ENCODE measurements at regions not wholly inside any gene's neighbourhood (a gene's known extent, or its start where the extent isn't known, plus 50 kb on each side); places are given as distances from the start of the nearest gene placed in this dataset.

DNA sequence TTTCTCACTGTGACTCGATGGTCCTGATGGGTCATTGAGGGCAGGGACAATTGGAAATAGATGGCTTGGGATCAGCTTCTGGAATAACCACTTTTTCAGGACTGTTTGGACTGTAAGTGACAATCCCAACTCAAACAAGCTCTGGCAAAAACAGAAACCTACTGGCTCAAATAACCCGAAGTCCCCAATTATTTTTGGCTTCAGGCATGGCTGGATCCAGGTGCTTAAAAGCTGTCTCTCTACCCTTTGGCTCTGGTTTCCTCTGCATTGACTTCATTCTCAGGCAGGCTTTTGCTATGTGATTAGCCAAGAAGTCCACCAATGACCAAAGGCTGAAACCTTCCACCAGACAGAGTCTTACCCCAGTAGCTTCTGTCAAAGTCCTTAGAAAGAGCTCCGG, 92.9 kb upstream of the PRR23E start:
- Histone ChIP-seq H3K36me3 (ENCODE audit: control insufficient read depth, insufficient read depth, low read length) (no peaks in the 10 kb centered on the region), H3K27ac (ENCODE audit: insufficient read depth, low read length) (no peak overlapping the region), H2AFZ (ENCODE audit: low read length) (no peak overlapping the region), H3K27me3 (ENCODE audit: control insufficient read depth, insufficient read depth, low read length) (peaks cover 3% of the 10 kb centered on the region), H3K4me2 (ENCODE audit: extremely low read depth, insufficient read depth, low read length) (no peak overlapping the region), H3K9me3 (ENCODE audit: control insufficient read depth, insufficient read depth, low read depth, low read length) (no peaks in the 10 kb centered on the region), H3K4me1 (ENCODE audit: control insufficient read depth, extremely low read depth, insufficient read depth, low read length) (no peaks in the 10 kb centered on the region), H4K20me1 (ENCODE audit: control insufficient read depth, extremely low read depth, insufficient read depth, low read length) (no peaks in the 10 kb centered on the region), H3K9ac (ENCODE audit: insufficient read depth, low read length) (no peak overlapping the region), H3K79me2 (ENCODE audit: control insufficient read depth, insufficient read depth, low read length) (no peaks in the 10 kb centered on the region), H3K4me3 (replicated peaks in 1 of 4; ENCODE audit: control extremely low read depth in 1 of 4, insufficient read depth in 1 of 4, low read depth in 3 of 4, low read length in 4 of 4) (no peak overlapping the region)
- no peak for TF ChIP-seq EZH2 (IDR thresholded peaks at IDR 0.05; ENCODE audit: low read length, missing control alignments)
- TF ChIP-seq, protein P1, sequence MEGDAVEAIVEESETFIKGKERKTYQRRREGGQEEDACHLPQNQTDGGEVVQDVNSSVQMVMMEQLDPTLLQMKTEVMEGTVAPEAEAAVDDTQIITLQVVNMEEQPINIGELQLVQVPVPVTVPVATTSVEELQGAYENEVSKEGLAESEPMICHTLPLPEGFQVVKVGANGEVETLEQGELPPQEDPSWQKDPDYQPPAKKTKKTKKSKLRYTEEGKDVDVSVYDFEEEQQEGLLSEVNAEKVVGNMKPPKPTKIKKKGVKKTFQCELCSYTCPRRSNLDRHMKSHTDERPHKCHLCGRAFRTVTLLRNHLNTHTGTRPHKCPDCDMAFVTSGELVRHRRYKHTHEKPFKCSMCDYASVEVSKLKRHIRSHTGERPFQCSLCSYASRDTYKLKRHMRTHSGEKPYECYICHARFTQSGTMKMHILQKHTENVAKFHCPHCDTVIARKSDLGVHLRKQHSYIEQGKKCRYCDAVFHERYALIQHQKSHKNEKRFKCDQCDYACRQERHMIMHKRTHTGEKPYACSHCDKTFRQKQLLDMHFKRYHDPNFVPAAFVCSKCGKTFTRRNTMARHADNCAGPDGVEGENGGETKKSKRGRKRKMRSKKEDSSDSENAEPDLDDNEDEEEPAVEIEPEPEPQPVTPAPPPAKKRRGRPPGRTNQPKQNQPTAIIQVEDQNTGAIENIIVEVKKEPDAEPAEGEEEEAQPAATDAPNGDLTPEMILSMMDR (conservative IDR thresholded peaks at IDR 0.05 in 1 of 2, IDR thresholded peaks at IDR 0.05 in 1 of 2; ENCODE audit: low read depth in 1 of 2, low read length in 2 of 2): no peak
- DNase-seq (ENCODE audit: low read depth in 2 of 2): no peak

DNA sequence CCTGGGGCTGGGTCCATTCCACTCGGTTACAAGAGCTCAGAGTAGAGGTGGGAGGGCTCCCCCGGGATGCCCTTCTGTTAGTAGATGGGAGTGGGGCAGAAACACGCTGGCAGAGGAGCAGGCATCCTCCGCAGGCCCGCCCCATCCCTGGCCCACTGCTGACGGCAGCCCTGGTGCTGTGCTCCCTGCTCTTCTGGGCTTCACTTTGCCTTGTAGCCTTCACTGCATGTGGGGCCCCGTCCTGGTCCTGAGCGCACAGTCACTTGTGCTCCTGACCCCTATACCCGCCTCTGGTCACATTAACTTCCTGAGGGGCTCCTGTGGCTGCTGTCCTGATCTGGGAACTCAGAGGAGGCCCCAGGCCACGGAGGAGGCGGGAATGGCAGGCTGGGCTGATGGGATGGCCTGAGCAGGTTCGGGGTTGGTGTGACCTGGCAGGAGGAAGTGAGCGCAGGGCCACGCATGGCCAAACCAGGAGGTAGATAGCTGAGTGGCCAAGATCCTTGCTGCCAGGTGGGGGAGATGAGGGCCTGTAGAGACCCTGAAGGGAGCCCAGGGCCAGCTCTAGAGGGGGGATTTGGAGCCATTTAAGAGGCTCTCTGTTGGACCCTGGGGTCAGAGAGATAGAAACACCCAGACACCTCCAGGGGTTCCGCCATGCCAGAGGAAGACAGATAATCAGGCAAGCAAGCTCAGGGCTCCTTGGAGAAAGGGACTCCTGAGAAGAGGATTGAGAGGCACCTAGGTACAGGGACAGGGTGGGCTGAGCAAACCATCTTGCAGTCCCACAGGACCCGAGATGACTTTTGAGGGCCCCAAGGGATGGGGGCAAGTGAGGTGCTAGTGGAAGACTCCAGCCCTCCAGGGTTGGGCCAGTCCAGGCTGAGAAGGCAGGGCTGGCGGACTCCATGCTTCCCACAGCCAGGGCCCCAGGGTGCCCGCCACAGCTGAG, 92.2 kb upstream of the PRR23E start:
- Histone ChIP-seq H4K20me1 (ENCODE audit: control insufficient read depth, extremely low read depth, insufficient read depth, low read length) (no peaks in the 10 kb centered on the region), H3K36me3 (ENCODE audit: control insufficient read depth, insufficient read depth, low read length) (no peaks in the 10 kb centered on the region), H3K27ac (ENCODE audit: insufficient read depth, low read length) (no peak overlapping the region), H3K9me3 (ENCODE audit: control insufficient read depth, insufficient read depth, low read depth, low read length) (no peaks in the 10 kb centered on the region), H2AFZ (ENCODE audit: low read length) (no peak overlapping the region), H3K4me2 (ENCODE audit: extremely low read depth, insufficient read depth, low read length) (no peak overlapping the region), H3K79me2 (ENCODE audit: control insufficient read depth, insufficient read depth, low read length) (no peaks in the 10 kb centered on the region), H3K4me3 (replicated peaks in 1 of 4; ENCODE audit: control extremely low read depth in 1 of 4, insufficient read depth in 1 of 4, low read depth in 3 of 4, low read length in 4 of 4) (no peak overlapping the region), H3K9ac (ENCODE audit: insufficient read depth, low read length) (no peak overlapping the region), H3K4me1 (ENCODE audit: control insufficient read depth, extremely low read depth, insufficient read depth, low read length) (no peaks in the 10 kb centered on the region), H3K27me3 (ENCODE audit: control insufficient read depth, insufficient read depth, low read length) (peaks cover 3% of the 10 kb centered on the region)
- DNase-seq (ENCODE audit: low read depth in 2 of 2): no peak
- TF ChIP-seq EZH2 (IDR thresholded peaks at IDR 0.05; ENCODE audit: low read length, missing control alignments): no peak
- TF ChIP-seq, protein P1 (conservative IDR thresholded peaks at IDR 0.05 in 1 of 2, IDR thresholded peaks at IDR 0.05 in 1 of 2; ENCODE audit: low read depth in 1 of 2, low read length in 2 of 2): no peak

DNA sequence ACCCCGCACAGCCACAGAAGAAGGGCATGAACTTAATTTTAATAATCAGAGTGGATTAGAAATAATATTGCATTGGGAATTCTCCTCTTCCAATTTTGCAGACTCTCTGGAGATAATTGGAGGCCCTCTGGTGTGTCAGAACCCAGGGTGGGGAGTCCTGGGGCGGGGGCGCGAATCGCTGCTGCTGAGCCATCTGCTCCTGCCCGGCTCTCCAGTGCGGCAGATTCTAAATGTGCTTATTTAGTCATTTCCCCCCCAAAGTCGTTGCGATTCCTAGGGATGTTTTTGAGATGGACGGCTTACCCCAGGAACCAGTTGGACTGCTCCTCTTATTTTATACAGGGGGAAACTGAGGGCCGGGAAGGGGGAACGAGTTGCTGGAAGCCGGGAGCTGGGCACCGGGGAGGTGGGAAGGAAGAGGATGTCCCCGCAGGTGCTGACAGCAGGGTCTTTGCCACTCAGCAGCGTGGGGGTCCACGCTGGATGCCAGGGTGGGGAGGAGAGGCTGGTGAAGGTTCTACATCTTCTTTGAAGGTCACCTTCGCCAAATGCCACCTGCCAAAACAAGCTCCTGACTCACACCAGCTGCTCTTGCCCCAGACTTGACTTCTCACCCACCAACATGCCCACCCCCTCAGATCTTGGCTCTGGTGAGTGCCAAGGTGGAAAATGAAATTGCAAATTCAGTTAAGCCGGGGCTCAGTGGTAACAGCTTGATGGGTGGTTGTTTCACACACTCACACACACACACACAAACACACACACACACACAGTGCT, 91.3 kb upstream of the PRR23E start:
- no peak overlapping the region for H3K9ac ChIP-seq (ENCODE audit: insufficient read depth, low read length)
- no peak overlapping the region for H3K27ac ChIP-seq (ENCODE audit: insufficient read depth, low read length)
- H3K4me1 ChIP-seq (ENCODE audit: control insufficient read depth, extremely low read depth, insufficient read depth, low read length): no peaks in the 10 kb centered on the region
- no peaks in the 10 kb centered on the region for H3K36me3 ChIP-seq (ENCODE audit: control insufficient read depth, insufficient read depth, low read length)
- H3K9me3 ChIP-seq (ENCODE audit: control insufficient read depth, insufficient read depth, low read depth, low read length): no peaks in the 10 kb centered on the region
- TF ChIP-seq EZH2 (IDR thresholded peaks at IDR 0.05; ENCODE audit: low read length, missing control alignments): no peak
- TF ChIP-seq, protein P1 (conservative IDR thresholded peaks at IDR 0.05 in 1 of 2, IDR thresholded peaks at IDR 0.05 in 1 of 2; ENCODE audit: low read depth in 1 of 2, low read length in 2 of 2): no peak
- DNase-seq (ENCODE audit: low read depth in 2 of 2): no peak
- peaks cover 3% of the 10 kb centered on the region for H3K27me3 ChIP-seq (ENCODE audit: control insufficient read depth, insufficient read depth, low read length)
- H2AFZ ChIP-seq (ENCODE audit: low read length): no peak overlapping the region
- H3K79me2 ChIP-seq (ENCODE audit: control insufficient read depth, insufficient read depth, low read length): no peaks in the 10 kb centered on the region
- H3K4me2 ChIP-seq (ENCODE audit: extremely low read depth, insufficient read depth, low read length): no peak overlapping the region
- no peak overlapping the region for H3K4me3 ChIP-seq (replicated peaks in 1 of 4; ENCODE audit: control extremely low read depth in 1 of 4, insufficient read depth in 1 of 4, low read depth in 3 of 4, low read length in 4 of 4)
- no peaks in the 10 kb centered on the region for H4K20me1 ChIP-seq (ENCODE audit: control insufficient read depth, extremely low read depth, insufficient read depth, low read length)

All from fibroblast of lung (primary cell).